ENCODE measurements at regions not wholly inside any gene's neighbourhood (a gene's known extent, or its start where the extent isn't known, plus 50 kb on each side); places are given as distances from the start of the nearest gene placed in this dataset.

GRCh38 chr7:41415051-41415450 lies 287.8 kb downstream of the INHBA start:
- H3K4me1 ChIP-seq (ENCODE audit: insufficient read depth, low read length), result no peaks in the 10 kb centered on the region
- Mint-ChIP-seq H3K9me3 (peaks cover 11% of the 10 kb centered on the region), H3K27me3 (no peaks in the 10 kb centered on the region), H3K27ac (no peak overlapping the region), H3K4me1 (ENCODE audit: low read depth) (no peaks in the 10 kb centered on the region), H3K36me3 (ENCODE audit: low read depth) (no peaks in the 10 kb centered on the region), H3K4me3 (no peak overlapping the region)
- ATAC-seq (ENCODE audit: poor library complexity), result no peak
- no peak overlapping the region for H3K4me3 ChIP-seq (ENCODE audit: low read length)
- peaks cover 0 to 6% of the 10 kb centered on the region in 2 experiments for H3K9me3 ChIP-seq (ENCODE audit: control insufficient read depth in 1 of 2, insufficient read depth in 1 of 2, low read length in 2 of 2)
- no peaks in the 10 kb centered on the region for H3K36me3 ChIP-seq (ENCODE audit: insufficient read depth, low read length)
- H3K27me3 ChIP-seq (ENCODE audit: control insufficient read depth in 1 of 2, insufficient read depth in 2 of 2, low read length in 2 of 2), result no peaks in the 10 kb centered on the region
- intact Hi-C loops (cut with DNase I, micrococcal nuclease), result no loop called here
- no peak for TF ChIP-seq CTCF (IDR thresholded peaks at IDR 0.05)
- H3K27ac ChIP-seq (ENCODE audit: low read depth in 1 of 2, low read length in 2 of 2), result no peak overlapping the region
- CTCF ChIA-PET, result no interaction called here
- POLR2A ChIA-PET, result no interaction called here
- no peak for DNase-seq

GRCh38 chr7:41404375-41405074 lies 298.4 kb downstream of the INHBA start:
- H3K27ac Mint-ChIP-seq, result no peak overlapping the region
- Histone ChIP-seq H3K36me3 (ENCODE audit: insufficient read depth, low read length) (no peaks in the 10 kb centered on the region), H3K4me1 (ENCODE audit: insufficient read depth, low read length) (no peaks in the 10 kb centered on the region), H3K27me3 (ENCODE audit: control insufficient read depth in 1 of 2, insufficient read depth in 2 of 2, low read length in 2 of 2) (no peaks in the 10 kb centered on the region), H3K4me3 (ENCODE audit: low read length) (no peak overlapping the region), H3K9me3 (ENCODE audit: control insufficient read depth in 1 of 2, insufficient read depth in 1 of 2, low read length in 2 of 2) (peaks cover 0 to 6% of the 10 kb centered on the region in 2 experiments), H3K27ac (ENCODE audit: low read depth in 1 of 2, low read length in 2 of 2) (no peak overlapping the region)
- no peaks in the 10 kb centered on the region for H3K36me3 Mint-ChIP-seq (ENCODE audit: low read depth)
- no peaks in the 10 kb centered on the region for H3K4me1 Mint-ChIP-seq (ENCODE audit: low read depth)
- H3K4me3 Mint-ChIP-seq, result no peak overlapping the region
- no peaks in the 10 kb centered on the region for H3K27me3 Mint-ChIP-seq
- ATAC-seq (ENCODE audit: poor library complexity), result no peak
- no peak for DNase-seq
- intact Hi-C loops (cut with DNase I, micrococcal nuclease), result no loop called here
- TF ChIP-seq CTCF (IDR thresholded peaks at IDR 0.05), result no peak
- CTCF ChIA-PET, result no interaction called here
- no peaks in the 10 kb centered on the region for H3K9me3 Mint-ChIP-seq
- POLR2A ChIA-PET, result no interaction called here

- no peak for ATAC-seq (ENCODE audit: poor library complexity)
- no peaks in the 10 kb centered on the region for H3K4me1 ChIP-seq (ENCODE audit: insufficient read depth, low read length)
These were observed 299.6 kb downstream of the INHBA start for GRCh38 chr7:41403291-41403690.

More at GRCh38 chr7:41403291-41403690, 299.6 kb downstream of the INHBA start:
- H3K9me3 Mint-ChIP-seq, result no peaks in the 10 kb centered on the region
- Histone ChIP-seq H3K27me3 (ENCODE audit: control insufficient read depth in 1 of 2, insufficient read depth in 2 of 2, low read length in 2 of 2) (no peaks in the 10 kb centered on the region), H3K27ac (ENCODE audit: low read depth in 1 of 2, low read length in 2 of 2) (no peak overlapping the region), H3K9me3 (ENCODE audit: control insufficient read depth in 1 of 2, insufficient read depth in 1 of 2, low read length in 2 of 2) (peaks cover 0 to 3% of the 10 kb centered on the region in 2 experiments), H3K36me3 (ENCODE audit: insufficient read depth, low read length) (no peaks in the 10 kb centered on the region), H3K4me3 (ENCODE audit: low read length) (no peak overlapping the region)
- no peak for TF ChIP-seq CTCF (IDR thresholded peaks at IDR 0.05)
- H3K27me3 Mint-ChIP-seq, result no peaks in the 10 kb centered on the region
- ChIA-PET CTCF (no interaction called here), POLR2A (no interaction called here)
- no peaks in the 10 kb centered on the region for H3K36me3 Mint-ChIP-seq (ENCODE audit: low read depth)
- no peak overlapping the region for H3K27ac Mint-ChIP-seq
- intact Hi-C loops (cut with DNase I, micrococcal nuclease), result no loop called here
- no peak for DNase-seq
- H3K4me1 Mint-ChIP-seq (ENCODE audit: low read depth), result no peaks in the 10 kb centered on the region
- no peak overlapping the region for H3K4me3 Mint-ChIP-seq
